ENCODE measurements at regions not wholly inside any gene's neighbourhood (a gene's known extent, or its start where the extent isn't known, plus 50 kb on each side); places are given as distances from the start of the nearest gene placed in this dataset.

- WGBS, 2 donors: 73 to 83% methylated on average over 2 of the region's 2 CpGs
- Histone ChIP-seq H3K27me3 (no peaks in the 10 kb centered on the region), H3K4me3 (replicated peaks in 1 of 3) (no peak overlapping the region), H3K36me3 (no peaks in the 10 kb centered on the region), H3K27ac (no peak overlapping the region), H3K9me3 (no peaks in the 10 kb centered on the region), H3K4me1 (peaks cover 3 to 23% of the 10 kb centered on the region in 2 donors)
- intact Hi-C loops (cut with DNase I): no loop called here
- no peak for DNase-seq
- TF ChIP-seq CTCF (IDR thresholded peaks at IDR 0.05) (no peak), POLR2A (IDR thresholded peaks at IDR 0.05) (no peak)
Observed at GRCh38 chr1:113243529-113243928, 146.8 kb upstream of the MAGI3 start.

GRCh38 chr1:113244112-113244820 is 146.0 kb upstream of the MAGI3 start:
- DNase-seq: peak in 1 of 2 donors; percentile 15
- WGBS, 2 donors: 44 to 63% methylated on average over 4 of the region's 4 CpGs
- H3K36me3 ChIP-seq: no peaks in the 10 kb centered on the region

GRCh38 chr1:113245252-113245651 is 145.1 kb upstream of the MAGI3 start:
- TF ChIP-seq CTCF (IDR thresholded peaks at IDR 0.05): no peak
- TF ChIP-seq POLR2A (IDR thresholded peaks at IDR 0.05): no peak
- Histone ChIP-seq H3K27ac (no peak overlapping the region), H3K4me3 (replicated peaks in 1 of 3) (no peak overlapping the region), H3K36me3 (no peaks in the 10 kb centered on the region), H3K27me3 (no peaks in the 10 kb centered on the region), H3K4me1 (peaks cover 3 to 23% of the 10 kb centered on the region in 2 donors), H3K9me3 (no peaks in the 10 kb centered on the region)
- no peak for DNase-seq
- intact Hi-C loops (cut with DNase I): no loop called here
- WGBS, 2 donors: 93 to 99% methylated on average over 3 of the region's 3 CpGs

More at GRCh38 chr1:113244112-113244820, 146.0 kb upstream of the MAGI3 start:
- TF ChIP-seq CTCF (IDR thresholded peaks at IDR 0.05): no peak
- no peak for TF ChIP-seq POLR2A (IDR thresholded peaks at IDR 0.05)
- H3K4me1 ChIP-seq: peaks cover 3 to 23% of the 10 kb centered on the region in 2 donors
- intact Hi-C loops (cut with DNase I): no loop called here
- no peaks in the 10 kb centered on the region for H3K27me3 ChIP-seq
- H3K9me3 ChIP-seq: no peaks in the 10 kb centered on the region
- H3K4me3 ChIP-seq (replicated peaks in 1 of 3): no peak overlapping the region
- no peak overlapping the region for H3K27ac ChIP-seq

GRCh38 chr1:113246929-113247328 is 143.4 kb upstream of the MAGI3 start:
- Histone ChIP-seq H3K27ac (no peak overlapping the region), H3K27me3 (no peaks in the 10 kb centered on the region), H3K9me3 (no peaks in the 10 kb centered on the region), H3K4me3 (replicated peaks in 1 of 3) (no peak overlapping the region), H3K4me1 (peaks cover 0 to 23% of the 10 kb centered on the region in 2 donors), H3K36me3 (no peaks in the 10 kb centered on the region)
- DNase-seq: no peak
- TF ChIP-seq POLR2A (IDR thresholded peaks at IDR 0.05) (no peak), CTCF (IDR thresholded peaks at IDR 0.05) (no peak)
- intact Hi-C loops (cut with DNase I): no loop called here
- 89 to 91% methylated on average over 3 of the region's 3 CpGs for WGBS, 2 donors

- WGBS, 2 donors: 95 to 98% methylated on average over 2 of the region's 2 CpGs
- intact Hi-C loops (cut with DNase I): no loop called here
- no peak overlapping the region for H3K4me3 ChIP-seq (replicated peaks in 1 of 3)
- no peaks in the 10 kb centered on the region for H3K27me3 ChIP-seq
- H3K27ac ChIP-seq: no peak overlapping the region
- no peak for DNase-seq
- TF ChIP-seq POLR2A (IDR thresholded peaks at IDR 0.05) (no peak), CTCF (IDR thresholded peaks at IDR 0.05) (no peak)
- H3K36me3 ChIP-seq: no peaks in the 10 kb centered on the region
- H3K9me3 ChIP-seq: no peaks in the 10 kb centered on the region
- peaks cover 0 to 23% of the 10 kb centered on the region in 2 donors for H3K4me1 ChIP-seq
Observed at GRCh38 chr1:113247355-113247754, 143.0 kb upstream of the MAGI3 start.

All from thyroid gland (tissue), 4 donors.